Gastroesophageal sphincter (tissue), 4 donors: ENCODE measurements at regions not wholly inside any gene's neighbourhood (a gene's known extent, or its start where the extent isn't known, plus 50 kb on each side); places are given as distances from the start of the nearest gene placed in this dataset.

ENCODE experiments used
- ATAC-seq: fragments of 150-250 bp; one replicate; pipeline ENCODE4 v1.9.1; 2016; ENCODE audit warnings: mild to moderate bottlenecking, moderate library complexity
- H3K27ac ChIP-seq, 4 donors: fragments of 200-600 bp; sonication (generic) in 3 of 4; 1 replicate in 3 of 4; 2 replicates in 1 of 4; pipeline ENCODE4 v1.5.1; 2016 to 2019
- H3K27me3 ChIP-seq: fragments of 200-600 bp; sonication (generic); one replicate; pipeline ENCODE4 v1.5.1; 2019
- H3K36me3 ChIP-seq, 2 donors: fragments of 200-600 bp; sonication (generic); one replicate each; pipeline ENCODE4 v1.5.1; 2019; ENCODE audit warnings: control low read depth in 1 of 2
- H3K4me1 ChIP-seq, 3 donors: fragments of 200-600 bp; sonication (generic); 1 replicate in 2 of 3; 2 replicates in 1 of 3; pipeline ENCODE4 v1.5.1; 2016 to 2019; ENCODE audit warnings: control low read depth in 2 of 3
- H3K4me3 ChIP-seq, 2 donors: fragments of 200-600 bp; sonication (generic); one replicate each; pipeline ENCODE4 v1.5.1; 2019; ENCODE audit warnings: mild to moderate bottlenecking in 1 of 2, moderate library complexity in 1 of 2
- H3K9me3 ChIP-seq, 3 donors: fragments of 200-600 bp; sonication (generic); one replicate each; pipeline ENCODE4 v1.5.1; 2017 to 2019; ENCODE audit warnings: control low read depth in 2 of 3
- EP300 ChIP-seq: sonication (generic); formaldehyde crosslinking; IDR thresholded peaks from one replicate; pipeline ENCODE4 v1.6.1; 2017; ENCODE audit warnings: antibody characterized with exemption, mild to moderate bottlenecking
- POLR2A ChIP-seq, 2 donors: fragments of 450-650 bp; IDR thresholded peaks; one replicate each; pipeline ENCODE4 v1.6.1; 2017; ENCODE audit warnings: antibody characterized with exemption in 2 of 2, mild to moderate bottlenecking in 2 of 2, moderate library complexity in 1 of 2
- POLR2AphosphoS5 ChIP-seq: sonication (generic); formaldehyde crosslinking; IDR thresholded peaks from one replicate; pipeline ENCODE4 v1.6.1; 2017; ENCODE audit warnings: antibody characterized with exemption
- WGBS, 2 donors: methylation state at CpG; one replicate each; pipeline ENCODE4 v1.1.5; 2018; ENCODE audit warnings: low coverage in 1 of 2; 5-methylcytosine and 5-hydroxymethylcytosine counted together
- TF ChIP-seq, protein P1 (sequence below), 4 experiments: fragments of 200-600 bp in 2 of 4; fragments of 450-650 bp in 2 of 4; sonication (generic) in 1 of 4; IDR thresholded peaks; one replicate each; pipeline ENCODE4 v1.5.1; 2017 to 2019; ENCODE audit warnings: antibody characterized with exemption in 4 of 4, mild to moderate bottlenecking in 2 of 4, moderate library complexity in 2 of 4

DNA sequence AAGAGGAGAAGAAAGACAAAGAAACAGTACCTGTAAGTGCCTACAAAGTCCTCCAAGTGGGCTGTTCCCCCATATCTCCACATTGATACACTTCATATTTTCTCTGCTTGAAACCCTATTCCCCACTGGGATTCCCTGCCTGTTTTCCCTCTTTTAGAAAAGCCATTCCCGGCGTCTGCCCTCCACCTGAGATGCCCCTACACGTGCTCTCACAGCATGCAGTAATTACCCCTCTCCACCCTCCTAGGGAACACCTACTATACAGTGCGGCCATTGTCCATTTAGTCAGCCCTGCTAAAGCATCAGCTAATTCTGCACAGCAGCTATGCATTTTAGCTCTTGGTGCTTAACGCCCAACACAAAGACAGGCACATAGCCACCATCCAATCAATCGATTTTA is 135.7 kb upstream of the TIAM1 start:
- Histone ChIP-seq H3K36me3 (no peaks in the 10 kb centered on the region), H3K27ac (no peak overlapping the region), H3K4me1 (no peaks in the 10 kb centered on the region), H3K4me3 (no peak overlapping the region), H3K27me3 (no peaks in the 10 kb centered on the region), H3K9me3 (peaks cover 0 to 27% (median 0%) of the 10 kb centered on the region in 3 donors)
- 79 to 81% methylated on average over 5 to 6 of the region's 6 CpGs for WGBS, 2 donors
- ATAC-seq: no peak
- TF ChIP-seq, protein P1, sequence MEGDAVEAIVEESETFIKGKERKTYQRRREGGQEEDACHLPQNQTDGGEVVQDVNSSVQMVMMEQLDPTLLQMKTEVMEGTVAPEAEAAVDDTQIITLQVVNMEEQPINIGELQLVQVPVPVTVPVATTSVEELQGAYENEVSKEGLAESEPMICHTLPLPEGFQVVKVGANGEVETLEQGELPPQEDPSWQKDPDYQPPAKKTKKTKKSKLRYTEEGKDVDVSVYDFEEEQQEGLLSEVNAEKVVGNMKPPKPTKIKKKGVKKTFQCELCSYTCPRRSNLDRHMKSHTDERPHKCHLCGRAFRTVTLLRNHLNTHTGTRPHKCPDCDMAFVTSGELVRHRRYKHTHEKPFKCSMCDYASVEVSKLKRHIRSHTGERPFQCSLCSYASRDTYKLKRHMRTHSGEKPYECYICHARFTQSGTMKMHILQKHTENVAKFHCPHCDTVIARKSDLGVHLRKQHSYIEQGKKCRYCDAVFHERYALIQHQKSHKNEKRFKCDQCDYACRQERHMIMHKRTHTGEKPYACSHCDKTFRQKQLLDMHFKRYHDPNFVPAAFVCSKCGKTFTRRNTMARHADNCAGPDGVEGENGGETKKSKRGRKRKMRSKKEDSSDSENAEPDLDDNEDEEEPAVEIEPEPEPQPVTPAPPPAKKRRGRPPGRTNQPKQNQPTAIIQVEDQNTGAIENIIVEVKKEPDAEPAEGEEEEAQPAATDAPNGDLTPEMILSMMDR (IDR thresholded peaks at IDR 0.05): no peak
- TF ChIP-seq EP300: no peak
- TF ChIP-seq POLR2A (IDR thresholded peaks at IDR 0.05): no peak
- TF ChIP-seq POLR2AphosphoS5: no peak

DNA sequence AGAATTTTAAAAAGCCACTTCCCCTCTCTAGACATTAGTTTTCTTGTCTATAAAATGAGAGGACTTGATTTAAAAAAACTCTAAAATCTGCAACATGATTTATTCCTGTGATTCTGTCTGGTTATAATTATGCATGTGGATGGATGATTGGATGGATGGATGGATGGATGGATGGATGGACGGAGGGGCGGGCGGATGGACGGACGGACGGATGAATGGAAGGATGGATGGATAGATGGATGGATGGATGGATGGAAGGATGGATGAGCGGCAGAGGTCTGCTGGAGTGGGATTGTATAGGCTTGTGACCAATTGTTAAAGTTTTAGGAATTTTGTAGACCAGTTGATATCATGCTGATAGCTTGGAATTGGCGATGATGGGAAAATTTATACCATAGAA is 135.2 kb upstream of the TIAM1 start:
- H3K4me3 ChIP-seq: no peak overlapping the region
- WGBS, 2 donors: 94 to 95% methylated on average over 6 to 8 of the region's 8 CpGs
- H3K4me1 ChIP-seq: no peaks in the 10 kb centered on the region
- H3K36me3 ChIP-seq: no peaks in the 10 kb centered on the region
- no peak for TF ChIP-seq POLR2AphosphoS5
- TF ChIP-seq, protein P1 (IDR thresholded peaks at IDR 0.05): no peak
- no peak for TF ChIP-seq POLR2A (IDR thresholded peaks at IDR 0.05)
- no peak for TF ChIP-seq EP300
- no peaks in the 10 kb centered on the region for H3K27me3 ChIP-seq
- no peak overlapping the region for H3K27ac ChIP-seq
- no peak for ATAC-seq
- H3K9me3 ChIP-seq: peaks cover 0 to 22% (median 0%) of the 10 kb centered on the region in 3 donors

DNA sequence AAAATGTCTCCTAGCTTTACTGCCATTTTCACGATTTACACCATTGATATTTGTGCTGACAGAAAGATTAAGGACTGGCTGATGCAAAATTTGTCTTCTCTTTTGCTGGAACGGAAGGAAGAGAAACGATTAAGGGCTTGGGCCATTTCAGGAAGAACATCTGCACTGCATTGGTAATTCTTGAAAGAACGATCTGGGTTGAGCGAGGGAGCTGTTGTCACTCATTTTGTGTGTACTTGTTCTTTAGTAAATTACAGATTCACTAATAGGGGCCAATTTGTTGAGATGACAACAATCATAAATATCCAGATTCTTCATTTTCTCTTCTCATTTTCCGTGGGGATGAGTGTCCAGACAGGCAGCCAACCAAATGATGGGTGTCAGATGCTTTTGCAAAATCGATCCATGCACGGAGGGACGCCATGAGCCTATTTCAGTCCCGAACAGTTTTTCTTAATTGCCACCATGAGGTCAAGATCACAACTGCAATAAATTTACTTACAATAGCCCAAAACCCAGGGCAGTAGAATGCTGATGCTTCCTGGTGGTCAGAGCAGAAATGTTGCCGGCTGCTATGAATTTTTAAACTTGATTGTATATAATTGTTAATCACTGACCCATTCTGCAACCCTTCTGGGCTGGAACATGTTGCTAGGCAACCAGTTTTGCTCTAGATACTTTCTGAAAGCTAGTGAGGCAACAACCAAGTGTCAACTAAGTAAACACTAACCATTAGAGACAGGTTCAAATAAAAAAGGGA is 132.4 kb upstream of the TIAM1 start:
- Histone ChIP-seq H3K27ac (no peak overlapping the region), H3K4me3 (no peak overlapping the region), H3K27me3 (no peaks in the 10 kb centered on the region), H3K36me3 (no peaks in the 10 kb centered on the region), H3K9me3 (peaks cover 0 to 12% (median 0%) of the 10 kb centered on the region in 3 donors), H3K4me1 (no peaks in the 10 kb centered on the region)
- no peak for ATAC-seq
- WGBS, 2 donors: 49% methylated on average over 10 to 11 of the region's 11 CpGs
- TF ChIP-seq, protein P1 (IDR thresholded peaks at IDR 0.05): no peak
- TF ChIP-seq POLR2AphosphoS5 (no peak), POLR2A (IDR thresholded peaks at IDR 0.05) (no peak), EP300 (no peak)

DNA sequence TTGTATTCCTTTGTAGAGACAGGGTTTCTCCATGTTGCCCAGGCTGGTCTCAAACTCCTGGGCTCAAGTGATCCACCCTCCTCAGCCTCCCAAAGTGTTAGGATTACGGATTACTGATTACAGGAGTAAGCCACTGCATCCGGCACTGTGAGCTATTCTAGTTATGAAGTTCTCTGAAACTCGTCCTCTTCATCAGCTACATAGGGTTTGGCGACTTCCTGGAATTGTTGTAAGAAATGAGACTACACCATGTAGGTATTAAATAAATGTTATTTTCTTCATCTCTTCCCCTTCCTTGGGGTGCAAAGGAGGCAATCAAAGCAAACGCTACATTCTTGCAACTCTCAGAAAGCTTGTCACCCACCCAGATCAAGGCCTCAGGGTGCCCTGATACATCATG is 131.2 kb upstream of the TIAM1 start:
- no peak for ATAC-seq
- H3K4me3 ChIP-seq: no peak overlapping the region
- no peak overlapping the region for H3K27ac ChIP-seq
- no peaks in the 10 kb centered on the region for H3K4me1 ChIP-seq
- WGBS, 2 donors: 84 to 88% methylated on average over 3 of the region's 5 CpGs
- no peak for TF ChIP-seq POLR2AphosphoS5
- TF ChIP-seq, protein P1 (IDR thresholded peaks at IDR 0.05): no peak
- no peak for TF ChIP-seq POLR2A (IDR thresholded peaks at IDR 0.05)
- TF ChIP-seq EP300: no peak
- H3K36me3 ChIP-seq: no peaks in the 10 kb centered on the region
- H3K27me3 ChIP-seq: no peaks in the 10 kb centered on the region
- H3K9me3 ChIP-seq: no peaks in the 10 kb centered on the region

DNA sequence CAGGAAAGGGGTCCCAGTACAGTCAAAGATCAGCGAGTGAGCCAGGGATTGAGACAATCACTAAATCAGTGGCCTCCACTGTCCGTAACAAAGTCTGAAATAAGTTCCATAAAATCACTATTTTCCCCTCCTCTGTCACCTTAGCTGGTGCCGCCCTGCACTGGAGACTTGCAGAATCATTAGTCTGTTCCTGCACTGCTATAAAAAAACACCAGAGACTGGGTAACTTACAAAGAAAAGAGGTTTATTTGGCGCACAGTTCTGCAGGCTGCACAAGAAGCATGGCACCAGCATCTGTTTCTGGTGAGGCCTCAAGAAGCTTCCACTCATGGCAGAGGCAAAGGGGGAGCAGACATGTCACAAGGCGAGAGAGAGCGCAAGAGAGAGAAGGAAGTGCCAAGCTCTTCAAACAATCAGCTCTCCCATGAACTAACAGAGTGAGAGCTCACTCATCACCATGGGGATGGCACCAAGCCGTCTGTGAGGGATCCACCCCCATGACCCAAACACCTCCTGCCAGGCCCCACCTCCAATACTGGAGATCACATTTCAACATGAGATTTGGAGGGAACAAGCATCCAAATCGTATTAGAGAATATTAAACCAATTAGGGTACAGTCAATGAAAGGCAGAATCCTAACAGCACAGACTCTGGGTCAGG is 129.8 kb upstream of the TIAM1 start:
- Histone ChIP-seq H3K27me3 (no peaks in the 10 kb centered on the region), H3K4me1 (no peaks in the 10 kb centered on the region), H3K9me3 (no peaks in the 10 kb centered on the region), H3K27ac (no peak overlapping the region), H3K4me3 (no peak overlapping the region), H3K36me3 (no peaks in the 10 kb centered on the region)
- TF ChIP-seq EP300 (no peak), POLR2AphosphoS5 (no peak), POLR2A (IDR thresholded peaks at IDR 0.05) (no peak)
- TF ChIP-seq, protein P1 (IDR thresholded peaks at IDR 0.05): no peak
- ATAC-seq: no peak
- WGBS, 2 donors: 76 to 83% methylated on average over 4 to 7 of the region's 8 CpGs
